Mononuclear cell (primary cell): ENCODE measurements at regions not wholly inside any gene's neighbourhood (a gene's known extent, or its start where the extent isn't known, plus 50 kb on each side); places are given as distances from the start of the nearest gene placed in this dataset.
"Not testable (repeated sequence)": the region's sequence is repeated elsewhere in the genome, so short reads cannot be mapped to it uniquely, and the experiment has no call there.

Experiments used
- H3K27me3 ChIP-seq: 2 replicates; pipeline ENCODE4 v1.6.0; 2011; ENCODE audit warnings: low read length, control low read depth; ENCODE audit not compliant: insufficient read depth
- H3K4me1 ChIP-seq: 2 replicates; pipeline ENCODE4 v1.5.1; 2011; ENCODE audit warnings: mild to moderate bottlenecking, low read length, control low read depth; ENCODE audit not compliant: insufficient read depth
- H3K4me3 ChIP-seq: 2 replicates; pipeline ENCODE4 v1.5.1; 2011; ENCODE audit warnings: mild to moderate bottlenecking, low read length, moderate library complexity
- H3K9me3 ChIP-seq: 2 replicates; pipeline ENCODE4 v1.5.1; 2011; ENCODE audit warnings: low read depth, mild to moderate bottlenecking, control low read depth, low read length

DNA sequence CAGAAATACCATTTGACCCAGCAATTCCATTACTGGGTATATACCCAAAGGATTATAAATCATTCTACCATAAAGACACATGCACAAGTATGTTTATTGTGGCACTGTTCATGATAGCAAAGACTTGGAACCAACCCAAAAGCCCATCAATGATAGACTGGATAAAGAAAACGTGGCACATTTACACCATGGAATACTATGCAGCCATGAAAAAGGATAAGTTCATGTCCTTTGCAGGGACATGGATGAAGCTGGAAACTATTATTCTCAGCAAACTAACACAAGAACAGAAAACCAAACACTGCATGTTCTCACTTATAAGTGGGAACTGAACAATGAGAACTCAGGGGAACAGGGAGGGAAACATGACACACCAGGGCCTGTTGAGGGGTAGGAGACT is 1103.4 kb downstream of the TBL1XR1 start:
- H3K9me3 ChIP-seq: peaks cover 11% of the 10 kb centered on the region
- not testable (repeated sequence) for H3K27me3 ChIP-seq, H3K4me3 ChIP-seq, H3K4me1 ChIP-seq

- H3K27me3 ChIP-seq: no peaks in the 10 kb centered on the region
- no peaks in the 10 kb centered on the region for H3K4me1 ChIP-seq
- H3K9me3 ChIP-seq: peaks cover 5% of the 10 kb centered on the region
- H3K4me3 ChIP-seq: no peak overlapping the region
Measured at GRCh38 chr3:176090727-176091126, 1106.6 kb downstream of the TBL1XR1 start.

DNA sequence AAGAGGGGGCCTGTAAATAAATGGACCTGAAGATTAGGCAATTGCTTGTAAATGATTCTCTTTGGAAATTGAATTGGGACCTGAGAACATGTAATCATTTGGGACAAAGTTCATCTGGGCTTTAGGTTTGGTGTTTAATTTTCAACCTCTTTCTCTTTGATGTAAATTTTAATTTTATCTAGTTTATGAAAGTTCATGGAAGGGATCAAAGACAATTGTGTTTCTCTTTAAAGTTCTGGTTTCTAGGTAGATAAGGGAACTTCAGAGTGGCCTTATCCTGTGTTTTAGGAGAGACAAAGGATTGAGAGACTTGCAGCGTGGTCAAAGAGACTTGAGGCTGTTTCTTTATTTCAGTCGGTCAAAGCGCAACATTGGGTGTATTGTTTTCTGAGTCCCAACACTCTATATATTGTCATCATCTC is 1108.3 kb downstream of the TBL1XR1 start:
- H3K4me1 ChIP-seq: no peaks in the 10 kb centered on the region
- no peaks in the 10 kb centered on the region for H3K9me3 ChIP-seq
- H3K4me3 ChIP-seq: no peak overlapping the region
- no peaks in the 10 kb centered on the region for H3K27me3 ChIP-seq

DNA sequence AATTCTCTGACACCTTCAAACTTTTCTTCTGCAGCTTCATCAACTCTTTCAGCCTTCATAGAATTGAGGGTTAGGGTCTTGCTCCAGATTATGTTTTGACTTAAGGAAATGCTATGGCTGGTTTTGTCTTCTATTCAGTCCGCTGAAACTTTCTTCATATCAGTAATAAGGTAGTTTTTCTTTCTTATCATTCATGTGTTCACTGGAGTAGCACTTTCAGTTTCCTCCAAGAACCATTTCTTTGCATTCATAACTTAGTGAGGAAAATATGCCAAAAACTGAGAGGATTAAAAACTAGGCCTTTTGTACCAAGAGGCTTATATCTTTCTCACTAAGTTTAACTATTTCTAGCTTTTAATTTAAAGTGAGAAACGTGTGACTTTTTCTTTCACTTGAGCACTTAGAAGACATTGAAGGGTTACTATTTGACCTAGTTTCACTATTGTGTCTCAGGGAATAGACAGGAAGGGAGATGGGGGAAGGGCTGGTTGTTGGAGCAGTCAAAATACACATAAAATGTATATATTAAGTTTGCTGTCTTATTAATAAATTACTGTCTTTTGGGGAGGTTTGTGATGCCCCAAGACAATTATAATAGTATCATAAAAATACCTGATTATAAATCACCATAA is 1110.1 kb downstream of the TBL1XR1 start:
- Histone ChIP-seq H3K27me3 (no peaks in the 10 kb centered on the region), H3K4me3 (no peak overlapping the region), H3K9me3 (no peaks in the 10 kb centered on the region), H3K4me1 (no peaks in the 10 kb centered on the region)

GRCh38 chr3:176079785-176080184 is 1117.5 kb downstream of the TBL1XR1 start:
- no peaks in the 10 kb centered on the region for H3K4me1 ChIP-seq
- H3K27me3 ChIP-seq: no peaks in the 10 kb centered on the region
- peaks cover 3% of the 10 kb centered on the region for H3K9me3 ChIP-seq
- H3K4me3 ChIP-seq: no peak overlapping the region

DNA sequence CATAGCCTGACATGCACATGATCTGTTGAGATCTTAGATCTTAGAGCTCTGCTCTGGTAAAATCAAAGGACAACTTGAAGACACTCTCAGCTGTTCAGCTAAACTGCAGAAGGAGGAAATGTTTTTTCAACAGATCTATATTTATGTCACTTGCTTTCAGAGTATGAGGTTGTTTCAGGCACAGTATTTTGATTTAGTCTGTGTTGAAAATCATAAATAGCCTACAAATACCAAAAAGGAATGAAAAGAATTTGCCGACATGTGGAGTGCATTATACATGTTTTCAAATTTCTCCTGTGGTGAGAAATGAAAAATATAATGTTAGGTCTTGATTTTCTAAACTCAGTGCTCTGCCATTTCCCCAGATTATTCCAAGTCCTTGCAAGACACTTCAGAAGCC is 1118.4 kb downstream of the TBL1XR1 start:
- peaks cover 12% of the 10 kb centered on the region for H3K9me3 ChIP-seq

DNA sequence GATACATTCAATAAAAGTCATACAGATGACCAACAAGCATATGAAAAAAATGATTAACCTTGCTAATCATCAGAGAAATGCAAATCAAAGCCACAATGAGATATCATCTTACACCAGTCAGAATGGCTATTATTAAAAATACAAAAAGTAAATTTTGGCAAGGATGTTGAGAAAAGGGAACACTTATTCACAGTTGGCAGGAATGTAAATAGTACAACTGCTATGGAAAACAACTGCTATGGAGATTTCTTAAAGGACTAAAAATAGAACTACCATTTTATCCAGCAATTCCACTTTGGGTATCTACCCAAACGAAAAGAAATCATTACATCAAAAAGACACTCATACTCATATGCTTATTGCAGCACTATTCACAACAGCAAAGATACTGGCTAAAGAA is 1121.8 kb downstream of the TBL1XR1 start:
- Histone ChIP-seq H3K4me3 (no peak overlapping the region), H3K4me1 (no peaks in the 10 kb centered on the region), H3K9me3 (peaks cover 14% of the 10 kb centered on the region), H3K27me3 (no peaks in the 10 kb centered on the region)

More for the DNA sequence above, 1118.4 kb downstream of the TBL1XR1 start:
- no peaks in the 10 kb centered on the region for H3K27me3 ChIP-seq
- no peaks in the 10 kb centered on the region for H3K4me1 ChIP-seq
- no peak overlapping the region for H3K4me3 ChIP-seq

- H3K27me3 ChIP-seq: no peaks in the 10 kb centered on the region
- no peak overlapping the region for H3K4me3 ChIP-seq
- peaks cover 14% of the 10 kb centered on the region for H3K9me3 ChIP-seq
- H3K4me1 ChIP-seq: no peaks in the 10 kb centered on the region
Measured at GRCh38 chr3:176075046-176075445, 1122.2 kb downstream of the TBL1XR1 start.

GRCh38 chr3:176074096-176074495 is 1123.2 kb downstream of the TBL1XR1 start:
- H3K9me3 ChIP-seq: peaks cover 14% of the 10 kb centered on the region
- H3K4me3 ChIP-seq: no peak overlapping the region
- H3K4me1 ChIP-seq: no peaks in the 10 kb centered on the region
- H3K27me3 ChIP-seq: no peaks in the 10 kb centered on the region

DNA sequence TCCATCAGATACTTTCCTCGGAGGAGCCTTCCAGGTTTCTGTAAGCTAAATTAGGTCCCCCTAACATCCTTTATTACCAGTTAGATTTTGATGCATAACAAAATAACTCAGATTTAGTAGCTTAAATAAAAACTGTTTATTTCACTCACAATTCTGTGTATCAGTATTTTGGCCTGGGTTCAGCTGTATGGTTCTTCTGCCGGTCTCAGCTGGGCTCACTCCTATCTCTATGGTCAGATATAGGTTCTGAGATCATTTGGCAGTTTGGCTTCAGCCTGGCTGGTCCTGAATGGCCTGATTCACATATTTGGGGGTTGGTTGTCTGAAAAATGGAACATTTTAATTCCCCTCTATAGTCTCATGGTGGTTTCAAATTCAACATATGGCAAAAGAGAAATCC is 1125.3 kb downstream of the TBL1XR1 start:
- no peaks in the 10 kb centered on the region for H3K4me1 ChIP-seq
- H3K4me3 ChIP-seq: no peak overlapping the region
- H3K27me3 ChIP-seq: no peaks in the 10 kb centered on the region
- H3K9me3 ChIP-seq: peaks cover 14% of the 10 kb centered on the region

DNA sequence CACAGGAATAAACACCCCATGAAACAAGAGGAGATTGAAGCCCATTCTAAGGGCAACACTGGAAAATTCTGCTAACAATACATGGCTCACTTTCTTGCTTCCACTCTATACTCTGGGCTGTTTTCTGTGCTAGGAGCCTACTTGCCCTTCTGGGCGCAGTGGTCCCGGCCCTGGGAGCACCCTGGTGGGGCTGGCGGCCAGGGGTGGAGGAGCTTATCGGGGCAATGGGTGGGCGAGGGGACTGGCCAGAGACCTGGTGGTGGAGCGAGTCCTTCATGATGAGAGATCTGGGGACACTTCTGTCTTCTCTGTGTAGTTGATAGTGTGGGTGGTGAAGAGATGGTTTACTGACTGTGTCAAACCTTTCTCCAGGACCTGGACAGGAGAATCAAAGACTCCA is 1128.5 kb downstream of the TBL1XR1 start:
- peaks cover 1% of the 10 kb centered on the region for H3K9me3 ChIP-seq
- no peak overlapping the region for H3K4me3 ChIP-seq
- H3K27me3 ChIP-seq: no peaks in the 10 kb centered on the region
- H3K4me1 ChIP-seq: no peaks in the 10 kb centered on the region

- Histone ChIP-seq H3K27me3 (no peaks in the 10 kb centered on the region), H3K4me1 (no peaks in the 10 kb centered on the region), H3K9me3 (peaks cover 4% of the 10 kb centered on the region), H3K4me3 (no peak overlapping the region)
Measured at GRCh38 chr3:176058856-176059255, 1138.4 kb downstream of the TBL1XR1 start.

- Histone ChIP-seq H3K4me1 (no peaks in the 10 kb centered on the region), H3K9me3 (peaks cover 4% of the 10 kb centered on the region), H3K27me3 (no peaks in the 10 kb centered on the region), H3K4me3 (no peak overlapping the region)
Measured at GRCh38 chr3:176055836-176056235, 1141.4 kb downstream of the TBL1XR1 start.

DNA sequence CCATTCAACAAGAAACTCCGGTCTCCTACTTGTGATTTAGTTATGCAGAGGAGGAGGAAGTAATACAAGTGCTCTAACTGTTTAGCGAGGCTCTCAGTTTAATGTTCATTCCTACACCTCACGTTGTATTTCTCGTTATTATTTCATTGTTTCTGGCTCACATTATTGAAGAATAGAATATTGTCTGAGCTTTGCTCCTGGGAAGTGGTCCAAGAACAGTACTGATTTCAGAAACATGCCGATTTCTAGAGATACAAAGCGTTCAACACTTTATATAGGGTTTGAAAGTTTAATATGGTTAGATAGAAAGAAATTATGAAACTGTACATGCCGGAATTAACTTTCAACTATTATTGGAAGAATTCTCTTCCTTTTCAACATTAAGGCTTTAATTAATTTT is 1145.5 kb downstream of the TBL1XR1 start:
- no peaks in the 10 kb centered on the region for H3K27me3 ChIP-seq
- no peak overlapping the region for H3K4me3 ChIP-seq
- no peaks in the 10 kb centered on the region for H3K4me1 ChIP-seq
- H3K9me3 ChIP-seq: no peaks in the 10 kb centered on the region

DNA sequence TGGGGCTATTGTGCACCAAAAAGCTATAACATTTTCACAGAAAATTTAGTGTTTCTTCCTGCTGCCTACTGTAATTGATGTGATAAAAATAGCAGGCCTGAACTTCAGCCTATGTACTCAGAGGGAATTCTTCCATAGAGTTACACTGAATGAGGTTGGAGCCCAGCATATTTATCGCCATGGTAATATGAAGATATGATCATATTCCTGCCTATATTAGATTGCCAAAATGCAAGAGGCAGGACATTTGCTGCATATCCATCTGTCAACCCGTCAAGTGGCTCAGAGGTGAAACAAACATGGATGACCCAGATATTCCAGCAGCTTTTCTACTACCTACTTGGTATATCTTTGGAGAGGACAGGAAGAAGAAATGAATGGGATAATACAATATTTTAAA is 1150.6 kb downstream of the TBL1XR1 start:
- H3K27me3 ChIP-seq: no peaks in the 10 kb centered on the region
- H3K4me1 ChIP-seq: no peaks in the 10 kb centered on the region
- H3K9me3 ChIP-seq: no peaks in the 10 kb centered on the region
- H3K4me3 ChIP-seq: no peak overlapping the region

DNA sequence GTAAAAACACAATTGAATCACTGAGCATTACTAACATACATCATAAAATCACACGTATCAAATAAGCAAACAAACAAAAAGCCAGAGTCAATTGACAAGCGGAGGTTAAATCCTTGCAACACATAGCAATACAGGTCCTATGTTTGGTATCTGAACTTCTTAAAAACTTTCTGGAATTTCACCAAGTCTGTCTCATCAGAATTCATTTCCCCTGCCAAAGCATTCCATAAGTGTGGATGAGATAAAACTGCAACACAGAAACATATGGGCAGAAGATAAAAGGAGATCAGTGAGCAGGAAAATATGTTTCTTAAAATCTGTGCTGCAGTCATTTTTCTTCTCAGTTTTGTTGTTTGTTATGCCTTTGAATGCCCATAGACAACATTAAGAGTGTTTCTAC is 1155.5 kb downstream of the TBL1XR1 start:
- Histone ChIP-seq H3K4me3 (no peak overlapping the region), H3K27me3 (no peaks in the 10 kb centered on the region), H3K9me3 (peaks cover 17% of the 10 kb centered on the region), H3K4me1 (no peaks in the 10 kb centered on the region)
